ENCODE measurements at regions not wholly inside any gene's neighbourhood (a gene's known extent, or its start where the extent isn't known, plus 50 kb on each side); places are given as distances from the start of the nearest gene placed in this dataset.

- TF ChIP-seq CTCF (conservative IDR thresholded peaks at IDR 0.05), result peak; percentile 97
- no peak for TF ChIP-seq ZFX (IDR thresholded peaks at IDR 0.05)
Observed at GRCh38 chr15:53197426-53197839, 407.3 kb upstream of the ONECUT1 start.

Measured in C4-2B (cell line).